ENCODE measurements at regions not wholly inside any gene's neighbourhood (a gene's known extent, or its start where the extent isn't known, plus 50 kb on each side); places are given as distances from the start of the nearest gene placed in this dataset.

GRCh38 chr6:203661-204060 is 88.6 kb upstream of the DUSP22 start:
- ATAC-seq (no peak), DNase-seq (no peak)
- no peak overlapping the region for H3K4me3 Mint-ChIP-seq
- no peaks in the 10 kb centered on the region for H3K9me3 Mint-ChIP-seq
- Histone ChIP-seq H3K27me3 (ENCODE audit: control insufficient read depth in 2 of 2, insufficient read depth in 2 of 2, low read length in 2 of 2) (no peaks in the 10 kb centered on the region), H3K36me3 (ENCODE audit: control insufficient read depth in 2 of 3, insufficient read depth in 3 of 3, low read length in 3 of 3) (no peaks in the 10 kb centered on the region), H3K9me3 (ENCODE audit: control insufficient read depth in 2 of 3, low read length in 3 of 3) (no peaks in the 10 kb centered on the region), H3K27ac (ENCODE audit: low read depth, low read length) (no peak overlapping the region), H3K4me1 (ENCODE audit: control insufficient read depth in 2 of 2, insufficient read depth in 2 of 2, low read length in 2 of 2) (no peaks in the 10 kb centered on the region), H3K4me3 (ENCODE audit: low read length) (no peak overlapping the region)
- peak overlapping the region in 1 of 9 donors; percentile 7 for H3K27ac Mint-ChIP-seq
- POLR2A ChIA-PET: no interaction called here
- intact Hi-C loops (cut with micrococcal nuclease): no loop called here
- H3K36me3 Mint-ChIP-seq: peaks cover 0 to 4% (median 0%) of the 10 kb centered on the region in 5 donors
- CTCF ChIA-PET: no interaction called here
- H3K27me3 Mint-ChIP-seq: peaks cover 0 to 17% (median 0%) of the 10 kb centered on the region in 5 donors
- peaks cover 0 to 8% (median 0%) of the 10 kb centered on the region in 7 donors for H3K4me1 Mint-ChIP-seq

- DNase-seq (no peak), ATAC-seq (no peak)
- no peak overlapping the region for H3K27ac ChIP-seq (ENCODE audit: low read depth, low read length)
- H3K9me3 ChIP-seq (ENCODE audit: control insufficient read depth in 2 of 3, low read length in 3 of 3): no peaks in the 10 kb centered on the region
- ChIA-PET CTCF (no interaction called here), POLR2A (no interaction called here)
- H3K27me3 Mint-ChIP-seq: peaks cover 0 to 21% (median 0%) of the 10 kb centered on the region in 5 donors
- H3K36me3 ChIP-seq (ENCODE audit: control insufficient read depth in 2 of 3, insufficient read depth in 3 of 3, low read length in 3 of 3): no peaks in the 10 kb centered on the region
- H3K4me3 Mint-ChIP-seq: no peak overlapping the region
- peaks cover 0 to 32% (median 4%) of the 10 kb centered on the region in 7 donors for H3K4me1 Mint-ChIP-seq
- intact Hi-C loops (cut with micrococcal nuclease): no loop called here
- peak overlapping the region in 2 of 9 donors; percentile 12 for H3K27ac Mint-ChIP-seq
- peaks cover 0 to 9% of the 10 kb centered on the region in 2 donors for H3K4me1 ChIP-seq (ENCODE audit: control insufficient read depth in 2 of 2, insufficient read depth in 2 of 2, low read length in 2 of 2)
- H3K36me3 Mint-ChIP-seq: peaks cover 0 to 3% (median 0%) of the 10 kb centered on the region in 5 donors
- no peak overlapping the region for H3K4me3 ChIP-seq (ENCODE audit: low read length)
- H3K9me3 Mint-ChIP-seq: no peaks in the 10 kb centered on the region
- no peaks in the 10 kb centered on the region for H3K27me3 ChIP-seq (ENCODE audit: control insufficient read depth in 2 of 2, insufficient read depth in 2 of 2, low read length in 2 of 2)
Observed at GRCh38 chr6:206264-206663, 86.0 kb upstream of the DUSP22 start.

GRCh38 chr6:208364-208763 is 83.9 kb upstream of the DUSP22 start:
- Histone ChIP-seq H3K27me3 (ENCODE audit: control insufficient read depth in 2 of 2, insufficient read depth in 2 of 2, low read length in 2 of 2) (no peaks in the 10 kb centered on the region), H3K4me1 (ENCODE audit: control insufficient read depth in 2 of 2, insufficient read depth in 2 of 2, low read length in 2 of 2) (peaks cover 0 to 9% of the 10 kb centered on the region in 2 donors), H3K4me3 (ENCODE audit: low read length) (no peak overlapping the region), H3K27ac (ENCODE audit: low read depth, low read length) (no peak overlapping the region), H3K9me3 (ENCODE audit: control insufficient read depth in 2 of 3, low read length in 3 of 3) (no peaks in the 10 kb centered on the region), H3K36me3 (ENCODE audit: control insufficient read depth in 2 of 3, insufficient read depth in 3 of 3, low read length in 3 of 3) (no peaks in the 10 kb centered on the region)
- H3K27ac Mint-ChIP-seq: no peak overlapping the region
- no peak for ATAC-seq
- no peak overlapping the region for H3K4me3 Mint-ChIP-seq
- intact Hi-C loops (cut with micrococcal nuclease): no loop called here
- ChIA-PET POLR2A (no interaction called here), CTCF (no interaction called here)
- peaks cover 0 to 3% (median 0%) of the 10 kb centered on the region in 11 donors for H3K9me3 Mint-ChIP-seq
- peaks cover 0 to 7% (median 0%) of the 10 kb centered on the region in 5 donors for H3K36me3 Mint-ChIP-seq
- DNase-seq: no peak
- peaks cover 0 to 22% (median 0%) of the 10 kb centered on the region in 5 donors for H3K27me3 Mint-ChIP-seq
- H3K4me1 Mint-ChIP-seq: peaks cover 0 to 33% (median 4%) of the 10 kb centered on the region in 7 donors

- Histone ChIP-seq H3K27me3 (ENCODE audit: control insufficient read depth in 2 of 2, insufficient read depth in 2 of 2, low read length in 2 of 2) (no peaks in the 10 kb centered on the region), H3K9me3 (ENCODE audit: control insufficient read depth in 2 of 3, low read length in 3 of 3) (no peaks in the 10 kb centered on the region), H3K36me3 (ENCODE audit: control insufficient read depth in 2 of 3, insufficient read depth in 3 of 3, low read length in 3 of 3) (no peaks in the 10 kb centered on the region), H3K4me3 (ENCODE audit: low read length) (peak overlapping the region; percentile 48), H3K27ac (ENCODE audit: low read depth, low read length) (no peak overlapping the region), H3K4me1 (ENCODE audit: control insufficient read depth in 2 of 2, insufficient read depth in 2 of 2, low read length in 2 of 2) (peaks cover 0 to 9% of the 10 kb centered on the region in 2 donors)
- ATAC-seq: no peak
- Mint-ChIP-seq H3K27ac (peak overlapping the region in 1 of 9 donors; percentile 49), H3K36me3 (peaks cover 0 to 8% (median 4%) of the 10 kb centered on the region in 5 donors), H3K4me1 (peaks cover 0 to 33% (median 4%) of the 10 kb centered on the region in 7 donors), H3K9me3 (peaks cover 0 to 7% (median 0%) of the 10 kb centered on the region in 11 donors), H3K27me3 (peaks cover 0 to 17% (median 0%) of the 10 kb centered on the region in 5 donors), H3K4me3 (no peak overlapping the region)
- intact Hi-C loops (cut with micrococcal nuclease): no loop called here
- POLR2A ChIA-PET: no interaction called here
- CTCF ChIA-PET: no interaction called here
- DNase-seq: no peak
Observed at GRCh38 chr6:208938-209337, 83.3 kb upstream of the DUSP22 start.

- intact Hi-C loops (cut with micrococcal nuclease): no loop called here
- DNase-seq: no peak
- CTCF ChIA-PET: no interaction called here
Observed at GRCh38 chr6:209432-210103, 82.7 kb upstream of the DUSP22 start.

GRCh38 chr6:210104-210456 is 82.2 kb upstream of the DUSP22 start:
- CTCF ChIA-PET: no interaction called here
- Mint-ChIP-seq H3K4me1 (peaks cover 0 to 38% (median 7%) of the 10 kb centered on the region in 7 donors), H3K27ac (no peak overlapping the region), H3K4me3 (peak overlapping the region in 2 of 10 donors; percentile 60 to 64), H3K9me3 (peaks cover 0 to 13% (median 0%) of the 10 kb centered on the region in 11 donors), H3K36me3 (peaks cover 0 to 9% (median 4%) of the 10 kb centered on the region in 5 donors), H3K27me3 (peaks cover 0 to 16% (median 0%) of the 10 kb centered on the region in 5 donors)
- intact Hi-C loops (cut with micrococcal nuclease): no loop called here
- ATAC-seq: no peak
- Histone ChIP-seq H3K9me3 (ENCODE audit: control insufficient read depth in 2 of 3, low read length in 3 of 3) (no peaks in the 10 kb centered on the region), H3K27ac (ENCODE audit: low read depth, low read length) (no peak overlapping the region), H3K27me3 (ENCODE audit: control insufficient read depth in 2 of 2, insufficient read depth in 2 of 2, low read length in 2 of 2) (no peaks in the 10 kb centered on the region), H3K4me3 (ENCODE audit: low read length) (peak overlapping the region; percentile 48), H3K36me3 (ENCODE audit: control insufficient read depth in 2 of 3, insufficient read depth in 3 of 3, low read length in 3 of 3) (no peaks in the 10 kb centered on the region), H3K4me1 (ENCODE audit: control insufficient read depth in 2 of 2, insufficient read depth in 2 of 2, low read length in 2 of 2) (peaks cover 0 to 9% of the 10 kb centered on the region in 2 donors)
- POLR2A ChIA-PET: no interaction called here
- DNase-seq: no peak

More at GRCh38 chr6:209432-210103, 82.7 kb upstream of the DUSP22 start:
- H3K4me3 ChIP-seq (ENCODE audit: low read length): peak overlapping the region; percentile 48
- ATAC-seq: peak; percentile 56
- H3K27me3 ChIP-seq (ENCODE audit: control insufficient read depth in 2 of 2, insufficient read depth in 2 of 2, low read length in 2 of 2): no peaks in the 10 kb centered on the region
- H3K4me1 ChIP-seq (ENCODE audit: control insufficient read depth in 2 of 2, insufficient read depth in 2 of 2, low read length in 2 of 2): peaks cover 0 to 9% of the 10 kb centered on the region in 2 donors
- Mint-ChIP-seq H3K27ac (peak overlapping the region in 1 of 9 donors; percentile 61), H3K4me3 (peak overlapping the region in 7 of 10 donors; percentile 5 to 64 (median 59)), H3K27me3 (peaks cover 0 to 16% (median 0%) of the 10 kb centered on the region in 5 donors), H3K36me3 (peaks cover 0 to 8% (median 4%) of the 10 kb centered on the region in 5 donors), H3K9me3 (peaks cover 0 to 10% (median 0%) of the 10 kb centered on the region in 11 donors), H3K4me1 (peaks cover 0 to 34% (median 6%) of the 10 kb centered on the region in 7 donors)
- POLR2A ChIA-PET: no interaction called here
- no peak overlapping the region for H3K27ac ChIP-seq (ENCODE audit: low read depth, low read length)
- no peaks in the 10 kb centered on the region for H3K9me3 ChIP-seq (ENCODE audit: control insufficient read depth in 2 of 3, low read length in 3 of 3)
- H3K36me3 ChIP-seq (ENCODE audit: control insufficient read depth in 2 of 3, insufficient read depth in 3 of 3, low read length in 3 of 3): no peaks in the 10 kb centered on the region

Data from naive thymus-derived CD4-positive, alpha-beta T cell (primary cell).